Right kidney (tissue), 1 donor: ENCODE measurements at regions not wholly inside any gene's neighbourhood (a gene's known extent, or its start where the extent isn't known, plus 50 kb on each side); places are given as distances from the start of the nearest gene placed in this dataset.
"Not testable (repeated sequence)": the region's sequence is repeated elsewhere in the genome, so short reads cannot be mapped to it uniquely, and the experiment has no call there.

Source experiments
- DNase-seq: peaks from one replicate; pipeline ENCODE4 v3.0.0-alpha.2; 2016

GRCh38 chr3:40645883-40646282, 121.1 kb downstream of the ZNF621 start:
- no peak for DNase-seq

GRCh38 chr3:40649346-40649745, 124.6 kb downstream of the ZNF621 start:
- DNase-seq = no peak

- DNase-seq = no peak
Observed at GRCh38 chr3:40652072-40652471, 127.3 kb downstream of the ZNF621 start.

GRCh38 chr3:40653001-40653400, 128.2 kb downstream of the ZNF621 start:
- no peak for DNase-seq

GRCh38 chr3:40653878-40654277, 129.1 kb downstream of the ZNF621 start:
- DNase-seq = no peak

GRCh38 chr3:40655551-40655950, 130.8 kb downstream of the ZNF621 start:
- no peak for DNase-seq

- DNase-seq = no peak
Observed at GRCh38 chr3:40657623-40658022, 132.9 kb downstream of the ZNF621 start.

GRCh38 chr3:40658305-40658704, 133.5 kb downstream of the ZNF621 start:
- DNase-seq = no peak

- no peak for DNase-seq
Observed at GRCh38 chr3:40660554-40660953, 135.8 kb downstream of the ZNF621 start.

GRCh38 chr3:40661284-40661683, 136.5 kb downstream of the ZNF621 start:
- DNase-seq = no peak

- no peak for DNase-seq
Observed at GRCh38 chr3:40663280-40663679, 138.5 kb downstream of the ZNF621 start.

- no peak for DNase-seq
Observed at GRCh38 chr3:40669176-40669575, 144.4 kb downstream of the ZNF621 start.

GRCh38 chr3:40672861-40673260, 148.1 kb downstream of the ZNF621 start:
- DNase-seq = no peak

GRCh38 chr3:40677321-40677720, 152.6 kb downstream of the ZNF621 start:
- DNase-seq = no peak

GRCh38 chr3:40677749-40678148, 153.0 kb downstream of the ZNF621 start:
- DNase-seq = no peak

- DNase-seq = no peak
Observed at GRCh38 chr3:40679290-40679689, 154.5 kb downstream of the ZNF621 start.

GRCh38 chr3:40680685-40681657, 156.2 kb downstream of the ZNF621 start:
- no peak for DNase-seq

- no peak for DNase-seq
Observed at GRCh38 chr3:40681658-40682055, 156.9 kb downstream of the ZNF621 start.

- no peak for DNase-seq
Observed at GRCh38 chr3:40689837-40690236, 165.1 kb downstream of the ZNF621 start.

GRCh38 chr3:40690749-40691451, 166.1 kb downstream of the ZNF621 start:
- peak; percentile 23 for DNase-seq

GRCh38 chr3:40691452-40691861, 166.7 kb downstream of the ZNF621 start:
- no peak for DNase-seq

GRCh38 chr3:40695848-40696247, 171.1 kb downstream of the ZNF621 start:
- DNase-seq = no peak

GRCh38 chr3:40698611-40699010, 173.9 kb downstream of the ZNF621 start:
- DNase-seq = not testable (repeated sequence)
